PFSK-1 (cell line): ENCODE measurements at regions not wholly inside any gene's neighbourhood (a gene's known extent, or its start where the extent isn't known, plus 50 kb on each side); places are given as distances from the start of the nearest gene placed in this dataset.

Experiments
- POLR2AphosphoS5 ChIP-seq: IDR thresholded peaks from 2 replicates; pipeline ENCODE4 v1.6.1; 2012; ENCODE audit warnings: low read depth, mild to moderate bottlenecking, control low read depth, low read length, moderate library complexity
- SIN3A ChIP-seq: IDR thresholded peaks from 2 replicates; pipeline ENCODE4 v1.6.1; 2012; ENCODE audit warnings: mild to moderate bottlenecking, low read length, moderate library complexity, borderline replicate concordance; ENCODE audit not compliant: insufficient read depth
- TAF1 ChIP-seq: IDR thresholded peaks from 2 replicates; pipeline ENCODE4 v1.6.1; 2012; ENCODE audit warnings: low read length, control low read depth, borderline replicate concordance; ENCODE audit not compliant: insufficient read depth

- TF ChIP-seq POLR2AphosphoS5 (no peak), TAF1 (no peak), SIN3A (no peak)
Observed at GRCh38 chr13:87884884-87885283, 213.7 kb downstream of the SLITRK5 start.
